ENCODE measurements at regions not wholly inside any gene's neighbourhood (a gene's known extent, or its start where the extent isn't known, plus 50 kb on each side); places are given as distances from the start of the nearest gene placed in this dataset.

- no peak for TF ChIP-seq CTCF (IDR thresholded peaks at IDR 0.05)
- TF ChIP-seq POLR2A (IDR thresholded peaks at IDR 0.05) = no peak
Observed at GRCh38 chr1:81598623-81599022, 202.1 kb upstream of the ADGRL2 start.
